AG09309 (cell line): ENCODE measurements at regions not wholly inside any gene's neighbourhood (a gene's known extent, or its start where the extent isn't known, plus 50 kb on each side); places are given as distances from the start of the nearest gene placed in this dataset.
A peak's percentile ranks its signal among the peaks of the same experiment; 100 is the strongest.

ENCODE experiments used
- DNase-seq: peaks from one replicate; pipeline ENCODE4 v3.0.0-alpha.2; 2010; ENCODE audit warnings: low read depth
- H3K4me3 ChIP-seq: 2 replicates; pipeline ENCODE4 v1.5.1; 2011; ENCODE audit warnings: mild to moderate bottlenecking, low read depth, low read length, moderate library complexity; ENCODE audit not compliant: control insufficient read depth
- CTCF ChIP-seq: IDR thresholded peaks from 2 replicates; pipeline ENCODE4 v1.5.1; 2011; ENCODE audit warnings: mild to moderate bottlenecking, low read depth, low read length, inconsistent platforms; ENCODE audit not compliant: insufficient read depth, control insufficient read depth; ENCODE audit errors: missing control alignments

- no peak for TF ChIP-seq CTCF
- no peak for DNase-seq
- H3K4me3 ChIP-seq = peak overlapping the region; percentile 3; the same call in 1 of the 2 replicates
Observed at GRCh38 chr11:122176651-122177050, 60.6 kb upstream of the BLID start.

- H3K4me3 ChIP-seq = no peak overlapping the region
- TF ChIP-seq CTCF = no peak
- no peak for DNase-seq
Observed at GRCh38 chr11:122175306-122175705, 59.3 kb upstream of the BLID start.

- no peak overlapping the region for H3K4me3 ChIP-seq
Observed at GRCh38 chr11:122173587-122173986, 57.6 kb upstream of the BLID start.

GRCh38 chr11:122173074-122173450 lies 57.0 kb upstream of the BLID start:
- H3K4me3 ChIP-seq = no peak overlapping the region
- DNase-seq = no peak
- no peak for TF ChIP-seq CTCF

More at GRCh38 chr11:122173587-122173986, 57.6 kb upstream of the BLID start:
- TF ChIP-seq CTCF = no peak
- no peak for DNase-seq

- no peak overlapping the region for H3K4me3 ChIP-seq
- no peak for TF ChIP-seq CTCF
- DNase-seq = no peak
Observed at GRCh38 chr11:122172352-122173073, 56.5 kb upstream of the BLID start.

- no peak for DNase-seq
- no peak overlapping the region for H3K4me3 ChIP-seq
- TF ChIP-seq CTCF = no peak
Observed at GRCh38 chr11:122170815-122171475, 54.9 kb upstream of the BLID start.
